GM19324 (cell line): ENCODE measurements at regions not wholly inside any gene's neighbourhood (a gene's known extent, or its start where the extent isn't known, plus 50 kb on each side); places are given as distances from the start of the nearest gene placed in this dataset.

Experiments
- ATAC-seq: cut with Tn5 transposase; IDR thresholded peaks from one replicate; pipeline ENCODE4 v1.9.1; 2021; ENCODE audit warnings: mild to moderate bottlenecking, moderate library complexity; ENCODE audit not compliant: unreplicated experiment, low FRiP score

DNA sequence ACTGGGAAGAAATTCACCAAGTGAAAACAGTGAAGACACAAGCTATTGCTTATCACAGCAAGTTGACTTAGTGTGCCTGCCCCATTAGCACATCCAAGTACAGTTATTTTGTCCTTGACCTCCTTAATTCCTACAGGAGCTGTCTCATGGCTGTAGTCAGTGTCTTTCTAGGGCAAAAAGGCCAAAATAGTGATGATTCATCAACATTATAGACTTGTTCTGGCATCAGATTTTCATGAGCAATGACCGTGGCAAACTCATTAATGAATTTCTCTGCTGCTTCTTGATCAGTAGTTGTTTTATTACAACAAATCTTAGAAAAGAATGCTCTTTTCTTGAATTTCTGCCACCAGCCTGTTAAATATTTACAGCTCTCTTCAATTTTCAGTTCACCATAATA is 1169.3 kb upstream of the DDX18 start:
- ATAC-seq = no peak

DNA sequence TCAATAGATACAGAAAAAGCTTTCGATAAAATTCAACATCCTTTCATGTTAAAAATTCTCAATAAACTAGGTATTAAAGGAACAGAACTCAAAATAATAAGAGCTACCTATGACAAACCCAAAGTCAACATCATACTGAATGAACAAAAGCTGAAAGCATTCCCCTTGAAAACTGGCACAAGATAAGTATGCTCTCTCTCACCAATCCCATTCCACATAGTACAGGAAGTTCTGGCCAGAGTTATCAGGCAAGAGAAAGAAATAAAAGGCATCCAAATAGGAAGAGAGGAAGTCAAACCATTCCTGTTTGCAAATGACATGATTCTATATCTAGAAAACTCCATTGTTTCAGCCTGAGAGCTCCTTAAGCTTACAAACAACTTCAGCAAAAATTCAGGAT is 1145.8 kb upstream of the DDX18 start:
- ATAC-seq = no peak

DNA sequence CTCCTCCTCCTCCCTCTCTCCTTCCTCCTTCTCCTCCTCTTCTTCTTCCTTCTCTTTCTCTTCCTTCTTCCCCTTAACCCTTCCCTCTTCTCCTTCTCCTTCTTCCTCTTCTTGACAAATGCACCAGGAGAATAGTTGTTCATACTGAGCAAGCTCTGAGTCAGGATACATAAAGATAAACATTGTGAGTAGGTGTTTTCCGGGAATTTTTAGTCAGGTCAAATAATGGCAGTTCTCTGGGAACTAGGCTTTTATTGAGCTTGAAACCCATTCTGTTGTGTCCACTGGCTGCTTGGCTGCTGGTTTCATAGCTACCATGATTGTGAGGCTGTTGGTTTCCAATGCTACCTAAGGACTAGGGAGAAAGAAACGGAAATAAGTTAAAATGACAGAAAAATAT is 1144.7 kb upstream of the DDX18 start:
- no peak for ATAC-seq

DNA sequence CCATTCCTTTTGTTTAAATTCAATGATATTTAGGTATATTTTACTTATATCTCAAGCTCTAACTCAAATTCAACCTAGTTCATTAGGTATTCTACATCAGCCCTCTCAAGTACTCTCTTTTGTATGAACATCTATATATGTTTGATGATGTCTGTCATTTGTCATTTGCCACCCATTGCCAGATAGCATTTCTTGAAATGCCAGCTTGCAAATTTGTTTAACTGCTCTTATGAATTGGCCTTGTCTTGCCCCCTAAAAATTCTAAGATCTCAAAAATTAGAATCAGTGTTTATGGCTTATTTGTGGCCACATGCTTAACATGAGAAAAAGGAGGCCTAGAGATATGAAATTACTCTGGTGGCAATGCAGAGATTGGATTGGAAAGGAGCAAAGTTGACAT is 1140.3 kb upstream of the DDX18 start:
- ATAC-seq = no peak

DNA sequence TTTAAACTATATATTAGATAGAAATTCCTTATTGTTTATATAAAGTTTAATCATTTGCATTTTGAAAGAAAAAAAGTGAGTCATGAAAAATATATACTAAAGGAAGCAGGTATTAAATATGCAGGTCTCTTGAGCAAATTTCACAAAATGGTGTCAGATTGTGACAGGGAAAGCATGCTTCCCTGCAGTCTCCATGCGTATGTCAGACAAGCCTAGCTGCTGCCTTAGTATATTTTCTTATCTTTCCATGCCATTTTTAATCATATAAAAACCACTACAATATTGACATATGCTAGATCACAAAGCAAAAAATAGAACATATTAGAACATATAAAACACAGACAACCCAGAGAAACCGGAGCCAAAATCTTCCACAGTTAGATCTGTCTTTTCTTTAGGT is 1137.7 kb upstream of the DDX18 start:
- no peak for ATAC-seq

DNA sequence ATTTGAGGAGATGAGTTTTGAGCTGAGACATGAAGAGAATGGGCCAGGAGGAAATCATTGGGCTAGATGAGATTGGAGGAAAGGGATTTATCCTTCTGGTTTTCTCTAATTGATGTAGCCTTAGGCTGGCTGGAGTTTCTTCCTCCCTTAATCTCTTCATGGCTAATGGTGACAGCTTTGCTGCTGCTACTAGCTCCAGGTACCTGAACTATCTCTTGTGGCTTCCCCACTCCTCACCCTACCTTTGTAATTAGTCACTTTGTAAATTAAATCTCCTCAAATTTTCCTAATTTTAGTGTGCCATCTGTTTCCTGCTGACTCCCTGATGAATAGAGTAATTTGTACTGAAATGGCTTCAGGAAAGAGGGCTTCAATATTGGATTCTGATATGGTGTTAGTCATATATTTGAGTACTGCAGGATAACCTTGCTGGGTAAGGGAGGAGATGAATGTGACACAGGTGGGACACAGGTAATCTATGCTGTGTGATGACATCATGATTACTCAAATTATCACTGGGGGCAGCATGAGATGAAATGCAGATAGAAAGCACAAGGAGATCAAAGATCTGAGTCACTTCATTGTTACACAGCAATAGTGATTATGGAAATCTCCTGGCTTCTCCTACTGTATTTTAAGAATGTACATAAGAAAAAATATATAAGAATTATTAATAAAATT is 1134.1 kb upstream of the DDX18 start:
- ATAC-seq = no peak

DNA sequence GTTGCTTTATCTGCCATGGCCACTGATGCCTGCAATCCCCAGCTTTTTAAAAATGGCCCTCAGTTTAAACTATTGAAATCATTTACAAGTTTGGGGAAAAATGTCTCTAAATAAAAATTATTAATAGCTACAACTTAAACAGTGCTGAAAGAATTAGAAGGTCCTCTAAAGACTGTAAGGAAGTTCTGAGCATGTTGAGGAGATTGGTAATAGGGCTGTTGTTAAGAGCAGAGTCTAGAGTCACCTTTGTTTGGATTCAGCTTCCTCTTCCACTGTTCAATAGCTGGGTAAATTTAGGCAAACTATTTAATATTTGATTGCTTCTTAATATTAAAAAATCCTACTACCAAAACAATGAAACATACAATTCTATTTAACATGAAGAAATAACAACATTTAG is 1127.1 kb upstream of the DDX18 start:
- no peak for ATAC-seq

DNA sequence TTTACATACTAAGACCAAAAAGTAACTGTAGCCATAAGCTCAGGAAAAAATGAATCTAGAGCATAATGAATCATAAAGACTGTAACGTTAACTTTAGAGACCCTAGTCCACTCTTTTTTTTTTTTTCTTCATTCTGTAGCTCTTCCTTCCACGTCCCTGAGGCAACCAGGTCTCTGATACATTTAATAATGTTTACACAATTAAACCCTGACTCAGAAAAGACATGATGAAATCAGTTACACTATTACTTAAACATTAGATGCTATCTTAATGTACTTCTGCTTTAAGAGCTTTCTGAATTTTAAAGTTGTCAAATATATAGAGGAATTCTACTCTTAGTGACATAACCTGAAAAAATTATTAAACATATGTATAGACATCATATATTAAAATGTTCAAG is 1121.5 kb upstream of the DDX18 start:
- no peak for ATAC-seq

DNA sequence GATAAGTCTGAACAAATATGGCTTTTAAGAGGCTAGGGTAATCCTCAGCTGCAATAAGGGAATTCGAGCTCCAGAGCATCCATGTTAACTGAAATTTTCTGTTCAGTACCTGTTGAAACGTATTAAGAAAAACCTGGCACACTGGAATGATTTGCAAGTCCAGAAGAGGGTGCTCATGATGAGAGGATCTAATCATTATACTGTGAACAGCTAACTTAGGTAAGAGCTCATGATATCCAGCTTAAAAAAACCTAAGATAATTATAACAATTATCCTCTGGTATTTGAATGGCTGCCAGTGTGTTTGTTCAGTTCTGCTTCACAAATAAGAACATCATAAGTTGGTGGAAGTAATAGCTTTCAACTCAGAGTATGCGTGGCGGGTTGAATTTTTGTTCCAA is 1118.3 kb upstream of the DDX18 start:
- no peak for ATAC-seq

DNA sequence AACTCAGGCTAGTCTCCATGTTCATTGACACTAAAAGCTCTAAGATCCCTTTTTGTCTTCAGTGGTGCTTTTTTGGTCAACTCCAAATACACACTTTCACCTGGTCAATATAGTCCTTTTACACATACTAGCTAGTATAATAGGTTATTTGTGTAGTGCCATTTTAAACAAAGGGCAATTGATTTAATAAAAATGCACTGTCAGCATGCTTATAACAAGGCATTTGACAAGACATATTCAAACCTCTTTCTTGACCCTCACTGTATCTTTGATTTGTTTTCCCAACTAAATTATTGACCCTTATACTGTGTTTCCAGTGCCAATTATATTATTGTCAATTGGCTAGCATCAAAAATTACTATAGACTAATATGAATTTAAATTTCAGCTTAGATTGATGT is 1117.6 kb upstream of the DDX18 start:
- ATAC-seq = no peak

DNA sequence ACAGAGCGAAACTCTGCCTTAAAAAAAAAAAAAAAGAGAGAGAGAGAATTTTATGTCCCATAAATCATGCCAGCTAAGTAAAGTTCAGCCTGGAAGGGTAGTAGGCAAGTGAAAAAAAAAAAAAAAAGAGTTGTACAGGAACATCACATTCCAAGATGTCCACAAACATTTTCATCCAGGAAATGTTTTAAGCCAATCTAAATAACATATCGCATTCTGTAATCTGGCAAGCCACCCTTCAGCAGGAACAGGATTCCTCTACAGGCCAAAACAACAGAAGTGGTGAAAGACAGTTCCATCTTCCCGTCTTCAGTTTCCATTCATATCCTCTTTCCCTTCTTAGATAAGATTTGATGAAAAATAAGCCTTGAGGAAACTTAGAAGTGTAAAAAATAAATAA is 1108.1 kb upstream of the DDX18 start:
- ATAC-seq = no peak

DNA sequence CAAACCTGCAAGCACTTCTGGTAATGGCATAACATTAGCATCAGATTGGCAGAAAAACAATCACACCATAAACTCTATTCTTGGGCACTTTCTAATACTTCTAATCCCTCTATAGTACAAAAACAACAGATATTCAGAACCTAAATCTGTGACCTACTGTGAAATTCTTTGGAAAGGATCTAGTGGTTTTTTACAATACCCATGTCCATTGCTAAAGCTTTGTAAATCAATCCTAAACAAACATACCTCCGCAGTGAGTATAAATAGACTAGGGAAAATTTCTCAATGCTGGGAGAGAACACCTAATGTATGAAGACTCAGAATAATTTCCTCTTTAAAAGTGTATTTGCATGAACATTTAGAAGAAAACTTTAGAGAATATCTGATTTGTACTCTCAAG is 1098.5 kb upstream of the DDX18 start:
- ATAC-seq = no peak

DNA sequence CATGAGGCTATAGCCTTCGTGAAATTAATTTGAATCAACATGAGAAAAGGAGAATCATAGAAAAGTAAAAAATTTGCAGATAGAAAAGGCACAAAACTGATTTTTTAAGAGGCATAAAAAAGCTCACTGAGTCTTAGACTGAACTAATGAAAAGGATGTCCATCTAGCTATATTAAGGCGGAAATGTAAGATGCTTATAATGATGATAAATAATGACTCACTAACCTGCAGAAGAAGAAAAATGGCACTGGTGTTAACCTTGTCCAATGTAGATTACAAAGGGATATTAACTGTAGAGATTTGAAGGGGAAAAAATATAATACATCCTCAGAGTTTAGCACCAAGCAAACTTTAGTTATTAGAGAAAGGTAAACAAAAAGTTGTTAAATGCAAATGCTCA is 1098.0 kb upstream of the DDX18 start:
- ATAC-seq = no peak

DNA sequence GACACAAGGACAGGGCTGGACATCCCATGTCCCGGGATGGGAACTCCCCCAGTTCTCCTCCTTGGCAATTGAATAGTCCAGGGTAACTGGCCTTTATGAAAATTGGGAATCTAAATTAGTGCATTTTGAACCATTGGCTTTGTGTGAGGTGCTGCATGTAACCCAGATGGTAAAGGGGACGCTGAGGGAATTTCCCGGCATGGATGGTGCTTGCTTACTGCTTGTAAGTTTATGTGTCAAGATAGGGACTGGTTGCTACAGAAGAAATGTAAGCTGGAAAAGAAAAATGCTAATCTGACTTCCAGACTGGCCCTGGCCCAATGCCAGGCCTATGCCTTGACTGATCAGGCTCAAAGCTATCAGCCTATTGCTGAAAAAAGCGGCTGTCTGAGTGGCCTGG is 1096.7 kb upstream of the DDX18 start:
- ATAC-seq = no peak

DNA sequence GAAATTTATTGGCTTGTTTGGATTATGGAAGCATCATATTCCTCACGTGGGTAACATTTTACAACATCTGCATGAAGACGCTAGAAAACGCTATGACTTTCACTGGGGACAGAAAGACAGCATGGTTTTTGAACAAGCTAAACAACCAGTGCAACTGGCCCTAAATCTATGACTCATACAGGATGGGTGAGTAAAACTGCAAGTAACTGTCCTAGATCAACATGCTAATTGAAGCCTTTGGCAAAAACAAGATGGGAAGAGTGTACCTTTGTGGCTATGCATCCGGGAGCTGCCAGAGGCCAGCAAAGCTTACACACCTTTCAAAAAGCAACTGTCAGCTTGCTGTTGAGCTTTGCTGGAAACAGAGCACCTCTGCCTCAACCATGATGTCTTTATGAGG is 1096.0 kb upstream of the DDX18 start:
- ATAC-seq = no peak

DNA sequence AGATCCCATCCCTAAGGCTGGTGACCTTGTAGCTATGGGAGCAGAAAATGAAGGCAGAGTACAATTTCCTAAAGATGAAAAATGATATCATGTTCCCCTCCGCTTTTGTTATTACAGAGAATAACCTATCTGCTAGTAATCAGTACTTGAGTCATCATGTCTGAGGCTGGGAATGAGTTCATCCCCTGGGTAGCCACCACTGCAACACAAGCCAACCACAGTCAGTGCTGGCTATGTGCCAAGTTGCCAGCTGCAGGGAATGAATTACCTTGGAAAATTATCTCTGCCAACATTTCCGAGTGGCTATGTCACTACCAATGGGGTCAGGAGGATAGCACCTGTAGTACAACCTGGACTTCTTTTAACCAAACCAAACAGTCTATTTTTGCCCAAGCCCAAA is 1094.7 kb upstream of the DDX18 start:
- no peak for ATAC-seq

DNA sequence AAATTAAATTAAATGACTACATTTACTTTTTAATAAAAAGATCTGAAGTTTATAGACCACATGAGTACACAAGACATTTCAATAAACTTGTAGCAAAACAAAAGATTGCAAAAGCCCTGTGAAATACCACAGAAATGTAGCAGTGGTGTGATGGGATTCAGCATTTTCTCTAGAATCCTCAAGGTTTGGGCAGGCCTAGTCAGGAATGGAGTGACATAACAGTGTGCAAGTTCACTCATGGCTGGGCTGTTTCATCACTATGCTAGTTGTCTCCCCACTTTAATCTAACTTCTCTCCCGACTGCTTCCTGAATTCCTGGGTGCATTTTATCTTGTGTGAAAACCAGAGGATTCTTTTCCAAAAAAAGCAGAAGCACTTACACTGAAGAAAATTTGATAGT is 1089.9 kb upstream of the DDX18 start:
- no peak for ATAC-seq

DNA sequence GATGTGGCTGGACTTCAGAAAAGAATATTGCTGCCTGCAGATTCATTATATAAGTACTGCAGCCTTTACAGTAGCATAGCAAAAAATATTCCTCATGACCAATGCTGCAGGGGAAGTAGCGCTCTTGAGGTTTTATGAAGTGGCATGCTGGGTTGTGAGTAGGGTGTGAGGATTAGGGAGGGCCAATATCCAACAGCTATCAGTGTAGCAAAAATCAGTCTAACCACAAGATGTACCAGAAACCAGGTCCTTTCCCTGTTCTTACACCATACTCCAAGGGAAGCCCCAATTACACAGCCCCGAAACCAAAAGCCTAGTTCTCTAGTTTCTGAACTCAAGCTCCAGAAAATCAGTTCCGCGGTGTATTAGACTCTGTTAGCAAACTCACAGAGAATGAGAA is 1082.2 kb upstream of the DDX18 start:
- no peak for ATAC-seq

DNA sequence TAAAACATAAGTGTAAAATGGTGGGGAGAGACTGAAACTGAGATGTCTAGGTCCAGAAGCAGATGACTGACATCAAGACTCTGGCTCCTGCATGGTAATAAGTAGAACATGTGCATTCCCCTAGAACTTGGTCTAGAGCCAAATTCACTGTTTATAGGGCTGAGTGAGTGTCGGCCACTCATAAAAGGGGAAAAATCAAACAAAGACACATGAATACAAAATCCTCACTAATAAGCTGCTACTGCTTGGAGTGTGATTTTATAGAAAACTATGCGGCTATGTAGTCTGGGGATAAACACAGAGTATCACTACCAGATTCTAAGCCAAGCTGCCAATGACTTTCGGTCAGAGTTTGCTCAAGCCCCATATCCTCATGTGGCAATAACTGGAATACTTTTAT is 1080.8 kb upstream of the DDX18 start:
- ATAC-seq = no peak

DNA sequence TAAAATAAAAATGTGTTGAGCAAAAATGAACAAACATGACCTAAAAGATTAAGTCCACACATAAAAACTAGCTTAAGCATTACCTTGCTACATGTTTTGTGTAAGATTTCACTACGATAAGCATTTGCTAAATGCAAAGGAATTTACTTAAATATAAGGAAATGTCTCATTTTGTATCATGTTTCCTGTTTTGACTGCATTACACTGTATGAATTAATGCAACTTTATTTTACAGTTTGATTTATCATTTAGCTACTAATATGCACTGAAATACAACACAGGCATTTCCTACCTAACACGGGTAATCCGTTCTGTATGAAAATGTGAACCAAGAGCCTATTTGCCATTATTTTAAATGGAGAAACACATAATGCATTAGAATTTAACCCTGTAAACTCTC is 1076.5 kb upstream of the DDX18 start:
- ATAC-seq = no peak

DNA sequence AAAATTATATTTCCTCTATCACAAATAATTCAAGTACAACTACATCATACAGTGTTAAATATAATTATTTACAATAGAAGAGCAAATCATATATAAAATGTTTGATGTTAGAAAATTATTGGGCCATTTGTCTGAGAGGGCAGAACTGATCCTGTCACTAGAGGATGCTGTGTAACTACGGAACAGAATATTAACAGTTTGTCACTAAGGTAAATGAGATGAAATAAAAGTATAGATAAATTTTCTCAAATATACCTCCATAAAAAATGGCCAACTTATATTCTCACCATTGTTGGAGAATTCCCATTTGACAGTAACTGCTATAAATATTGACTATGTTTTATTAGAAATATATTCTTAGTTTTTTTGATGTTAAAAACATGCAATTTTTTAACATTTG is 1067.4 kb upstream of the DDX18 start:
- ATAC-seq = no peak

DNA sequence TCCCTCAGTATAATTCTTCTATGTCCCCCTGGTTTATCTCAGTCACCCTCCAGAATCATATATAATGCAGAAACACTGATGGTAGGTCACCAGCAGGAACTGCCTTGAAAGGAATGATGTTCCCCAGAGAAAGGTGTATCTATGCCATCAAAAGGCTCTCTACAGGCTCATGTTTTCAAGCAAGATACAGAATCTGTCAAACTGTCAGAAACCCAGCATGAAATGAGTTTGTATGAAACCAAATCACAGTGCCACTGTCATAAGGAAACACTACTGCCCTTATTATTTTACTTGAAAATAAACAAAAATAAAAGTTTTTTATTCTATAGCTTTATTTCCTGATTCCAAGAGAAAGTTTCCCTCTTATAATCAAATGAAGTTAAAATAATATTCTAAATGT is 1064.5 kb upstream of the DDX18 start:
- ATAC-seq = no peak

DNA sequence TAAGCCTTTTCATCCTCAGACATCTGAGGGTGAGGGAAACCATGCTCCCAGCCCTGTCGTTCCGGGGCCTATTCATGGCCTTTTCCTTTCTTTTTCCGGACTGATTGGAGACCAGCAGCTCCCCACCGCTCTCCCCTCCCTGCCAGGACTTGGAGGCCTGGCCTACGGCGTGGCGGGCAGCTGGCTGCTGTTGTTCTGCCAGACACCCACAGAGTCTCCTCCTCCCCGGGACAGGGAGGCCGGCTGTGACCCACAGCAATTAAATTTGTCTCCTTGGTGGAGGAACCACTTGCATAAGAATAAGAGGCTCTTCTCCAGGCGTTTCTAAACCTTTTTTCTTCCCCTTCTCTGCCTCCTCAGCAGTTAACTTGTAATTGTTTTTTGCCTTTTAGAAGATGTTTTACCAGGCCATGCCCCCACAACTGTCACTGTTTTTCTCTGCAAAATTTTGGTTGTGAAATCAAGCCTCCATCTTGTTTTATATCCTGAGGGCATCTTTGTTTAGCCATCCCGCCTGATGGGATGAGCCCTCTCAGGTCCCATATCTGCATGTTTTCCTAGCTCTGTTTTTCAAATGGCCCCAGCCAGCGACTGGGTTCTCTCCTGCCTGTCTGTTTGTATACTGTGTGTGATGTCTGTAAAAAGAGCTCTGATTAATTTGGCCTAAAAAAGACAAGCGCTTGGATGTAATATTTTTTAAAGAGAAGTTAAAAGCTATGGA is 1060.0 kb upstream of the DDX18 start:
- no peak for ATAC-seq
